Fibroblast of lung (primary cell): ENCODE measurements at regions not wholly inside any gene's neighbourhood (a gene's known extent, or its start where the extent isn't known, plus 50 kb on each side); places are given as distances from the start of the nearest gene placed in this dataset.

ENCODE experiments used
- DNase-seq, 2 donors: peaks; one replicate each; pipeline versions ENCODE4 v3.0.0 to v3.0.0-alpha.2; 2010; ENCODE audit warnings: low read depth in 2 of 2
- H2AFZ ChIP-seq: 2 replicates; pipeline ENCODE4 v1.5.1; 2012; ENCODE audit warnings: low read length, control low read depth, inconsistent platforms
- H3K27ac ChIP-seq: 2 replicates; pipeline ENCODE4 v1.5.1; 2011; ENCODE audit warnings: low read length, control low read depth; ENCODE audit not compliant: insufficient read depth
- H3K27me3 ChIP-seq: 2 replicates; pipeline ENCODE4 v1.5.1; 2011; ENCODE audit warnings: mild to moderate bottlenecking, low read length; ENCODE audit not compliant: control insufficient read depth, insufficient read depth
- H3K36me3 ChIP-seq: 2 replicates; pipeline ENCODE4 v1.5.1; 2011; ENCODE audit warnings: low read length; ENCODE audit not compliant: control insufficient read depth, insufficient read depth
- H3K4me1 ChIP-seq: 2 replicates; pipeline ENCODE4 v1.5.1; 2011; ENCODE audit warnings: low read length; ENCODE audit not compliant: control insufficient read depth, insufficient read depth; ENCODE audit errors: extremely low read depth
- H3K4me2 ChIP-seq: 2 replicates; pipeline ENCODE4 v1.5.1; 2011; ENCODE audit warnings: low read length, control low read depth; ENCODE audit not compliant: insufficient read depth; ENCODE audit errors: extremely low read depth
- H3K4me3 ChIP-seq, 4 experiments: fragments of 200-600 bp in 1 of 4; sonication (generic) in 1 of 4; replicated peaks in 1 of 4; 2 replicates each; pipeline ENCODE4 v1.5.1; 2011 to 2016; ENCODE audit warnings: low read length in 4 of 4, low read depth in 3 of 4, mild to moderate bottlenecking in 3 of 4, control low read depth in 2 of 4, inconsistent platforms in 1 of 4, mixed read lengths in 1 of 4; ENCODE audit not compliant: insufficient read depth in 1 of 4; ENCODE audit errors: control extremely low read depth in 1 of 4
- H3K79me2 ChIP-seq: 2 replicates; pipeline ENCODE4 v1.5.1; 2012; ENCODE audit warnings: mild to moderate bottlenecking, low read length, inconsistent platforms; ENCODE audit not compliant: control insufficient read depth, insufficient read depth
- H3K9ac ChIP-seq: 2 replicates; pipeline ENCODE4 v1.5.1; 2011; ENCODE audit warnings: mild to moderate bottlenecking, low read length, control low read depth; ENCODE audit not compliant: insufficient read depth
- H3K9me3 ChIP-seq: 2 replicates; pipeline ENCODE4 v1.5.1; 2012; ENCODE audit warnings: low read depth, low read length; ENCODE audit not compliant: control insufficient read depth, insufficient read depth
- H4K20me1 ChIP-seq: 2 replicates; pipeline ENCODE4 v1.5.1; 2011; ENCODE audit warnings: low read length; ENCODE audit not compliant: control insufficient read depth, insufficient read depth; ENCODE audit errors: extremely low read depth
- EZH2 ChIP-seq: IDR thresholded peaks from 2 replicates; pipeline ENCODE4 v1.5.1; 2012; ENCODE audit warnings: low read length, control low read depth, mild to moderate bottlenecking; ENCODE audit errors: missing control alignments
- TF ChIP-seq, protein P1 (sequence below), 2 donors: IDR thresholded peaks in 1 of 2; conservative IDR thresholded peaks in 1 of 2; 1 replicate in 1 of 2; 2 replicates in 1 of 2; pipeline ENCODE4 v1.5.1; 2011 to 2012; ENCODE audit warnings: low read length in 2 of 2, control low read depth in 1 of 2, inconsistent platforms in 1 of 2, low read depth in 1 of 2, mild to moderate bottlenecking in 1 of 2

DNA sequence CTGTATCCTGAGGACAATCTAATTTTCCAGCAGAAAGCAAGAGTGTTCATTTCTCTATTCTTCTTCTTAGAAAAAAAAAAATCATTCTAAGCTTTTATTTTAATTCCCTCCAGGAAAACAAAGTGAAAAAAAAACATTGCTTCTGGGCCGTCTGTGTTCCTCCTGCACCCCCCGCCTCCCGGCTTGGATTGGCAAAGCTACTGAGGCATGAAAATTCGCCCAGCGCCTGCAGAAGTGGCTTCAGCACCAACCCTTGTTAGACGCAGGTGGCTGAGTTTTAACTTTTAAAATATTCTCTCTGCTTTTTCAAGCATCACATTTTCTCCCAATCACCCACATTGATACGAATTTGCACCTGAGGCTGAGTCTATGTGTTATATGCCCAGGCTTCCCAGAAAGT is 401.6 kb downstream of the BRD1 start:
- TF ChIP-seq, protein P1, sequence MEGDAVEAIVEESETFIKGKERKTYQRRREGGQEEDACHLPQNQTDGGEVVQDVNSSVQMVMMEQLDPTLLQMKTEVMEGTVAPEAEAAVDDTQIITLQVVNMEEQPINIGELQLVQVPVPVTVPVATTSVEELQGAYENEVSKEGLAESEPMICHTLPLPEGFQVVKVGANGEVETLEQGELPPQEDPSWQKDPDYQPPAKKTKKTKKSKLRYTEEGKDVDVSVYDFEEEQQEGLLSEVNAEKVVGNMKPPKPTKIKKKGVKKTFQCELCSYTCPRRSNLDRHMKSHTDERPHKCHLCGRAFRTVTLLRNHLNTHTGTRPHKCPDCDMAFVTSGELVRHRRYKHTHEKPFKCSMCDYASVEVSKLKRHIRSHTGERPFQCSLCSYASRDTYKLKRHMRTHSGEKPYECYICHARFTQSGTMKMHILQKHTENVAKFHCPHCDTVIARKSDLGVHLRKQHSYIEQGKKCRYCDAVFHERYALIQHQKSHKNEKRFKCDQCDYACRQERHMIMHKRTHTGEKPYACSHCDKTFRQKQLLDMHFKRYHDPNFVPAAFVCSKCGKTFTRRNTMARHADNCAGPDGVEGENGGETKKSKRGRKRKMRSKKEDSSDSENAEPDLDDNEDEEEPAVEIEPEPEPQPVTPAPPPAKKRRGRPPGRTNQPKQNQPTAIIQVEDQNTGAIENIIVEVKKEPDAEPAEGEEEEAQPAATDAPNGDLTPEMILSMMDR (conservative IDR thresholded peaks at IDR 0.05 in 1 of 2, IDR thresholded peaks at IDR 0.05 in 1 of 2; ENCODE audit: low read depth in 1 of 2, low read length in 2 of 2): no peak
- no peak for TF ChIP-seq EZH2
- Histone ChIP-seq H2AFZ (no peak overlapping the region), H3K79me2 (no peaks in the 10 kb centered on the region), H3K4me1 (no peaks in the 10 kb centered on the region), H3K9me3 (no peaks in the 10 kb centered on the region), H3K4me3 (no peak overlapping the region), H3K27ac (no peak overlapping the region), H3K9ac (no peak overlapping the region), H3K36me3 (no peaks in the 10 kb centered on the region), H3K4me2 (no peak overlapping the region), H3K27me3 (no peaks in the 10 kb centered on the region), H4K20me1 (no peaks in the 10 kb centered on the region)
- no peak for DNase-seq

DNA sequence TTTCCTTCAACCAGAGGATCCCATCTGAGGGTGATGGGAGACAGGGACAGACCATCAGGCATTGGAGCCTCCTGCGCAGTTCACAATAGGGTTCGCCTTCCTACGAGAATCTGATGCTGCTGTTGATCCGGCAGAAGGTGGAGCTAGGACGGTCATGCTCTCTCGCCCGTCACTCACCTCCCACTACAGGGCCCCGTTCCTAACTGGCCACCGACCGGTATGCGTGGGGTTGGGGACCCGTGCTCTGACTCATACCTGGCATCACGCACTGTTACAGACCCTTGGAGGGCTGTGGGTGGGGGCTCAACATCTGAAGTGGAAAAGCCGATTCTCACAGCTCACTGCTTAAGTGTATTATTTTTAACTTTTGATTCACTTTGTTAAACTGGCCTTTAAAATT is 402.3 kb downstream of the BRD1 start:
- H3K36me3 ChIP-seq: no peaks in the 10 kb centered on the region
- H4K20me1 ChIP-seq: no peaks in the 10 kb centered on the region
- no peak overlapping the region for H3K4me3 ChIP-seq
- no peak overlapping the region for H2AFZ ChIP-seq
- no peaks in the 10 kb centered on the region for H3K27me3 ChIP-seq
- no peak overlapping the region for H3K27ac ChIP-seq
- no peak for DNase-seq
- H3K9me3 ChIP-seq: no peaks in the 10 kb centered on the region
- TF ChIP-seq EZH2: no peak
- TF ChIP-seq, protein P1 (conservative IDR thresholded peaks at IDR 0.05 in 1 of 2, IDR thresholded peaks at IDR 0.05 in 1 of 2; ENCODE audit: low read depth in 1 of 2, low read length in 2 of 2): no peak
- no peaks in the 10 kb centered on the region for H3K79me2 ChIP-seq
- no peak overlapping the region for H3K4me2 ChIP-seq
- H3K9ac ChIP-seq: no peak overlapping the region
- no peaks in the 10 kb centered on the region for H3K4me1 ChIP-seq

DNA sequence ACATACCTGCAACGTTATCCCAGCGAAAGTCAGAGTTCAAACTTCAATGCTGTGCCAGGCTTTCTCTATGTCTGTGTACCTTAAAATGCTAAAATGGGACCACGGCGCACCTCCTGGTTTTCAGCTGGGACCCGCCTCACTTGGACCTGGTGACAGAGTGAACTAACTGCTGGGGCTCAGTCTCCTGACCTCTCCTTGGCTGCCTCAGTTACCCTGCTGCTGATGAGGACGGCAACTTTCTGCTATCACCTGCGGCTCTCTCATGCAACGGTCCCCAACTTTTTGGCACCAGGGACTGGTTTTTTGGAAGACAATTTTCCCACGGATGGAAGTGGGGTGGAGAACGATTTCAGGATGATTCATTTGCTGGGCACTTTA is 402.8 kb downstream of the BRD1 start:
- no peak for DNase-seq
- Histone ChIP-seq H4K20me1 (no peaks in the 10 kb centered on the region), H2AFZ (no peak overlapping the region), H3K79me2 (no peaks in the 10 kb centered on the region), H3K27ac (no peak overlapping the region), H3K27me3 (no peaks in the 10 kb centered on the region), H3K9me3 (no peaks in the 10 kb centered on the region), H3K9ac (no peak overlapping the region), H3K36me3 (no peaks in the 10 kb centered on the region), H3K4me1 (no peaks in the 10 kb centered on the region), H3K4me2 (no peak overlapping the region), H3K4me3 (no peak overlapping the region)
- TF ChIP-seq, protein P1 (conservative IDR thresholded peaks at IDR 0.05 in 1 of 2, IDR thresholded peaks at IDR 0.05 in 1 of 2; ENCODE audit: low read depth in 1 of 2, low read length in 2 of 2): no peak
- TF ChIP-seq EZH2: no peak
